ENCODE measurements at regions not wholly inside any gene's neighbourhood (a gene's known extent, or its start where the extent isn't known, plus 50 kb on each side); places are given as distances from the start of the nearest gene placed in this dataset.

DNA sequence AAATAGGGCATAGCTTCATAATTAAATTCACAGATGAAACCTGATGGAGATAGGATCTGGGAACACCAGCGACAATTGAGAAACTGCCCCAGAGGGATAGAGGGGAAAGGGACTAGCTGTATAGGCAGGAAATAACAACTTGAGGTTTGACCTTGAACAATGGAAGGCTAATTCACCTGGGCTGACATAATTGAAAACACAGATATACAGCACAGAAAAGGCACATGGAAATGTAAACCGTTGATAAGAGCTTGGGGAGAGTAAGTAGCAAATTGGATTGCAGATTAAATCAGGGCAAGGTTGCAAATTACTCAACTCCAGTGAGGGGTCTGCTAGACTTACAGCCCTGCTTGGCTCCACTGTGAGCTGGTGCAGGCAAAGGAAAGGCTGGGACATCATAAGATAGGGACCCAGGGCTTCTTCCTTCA lies 246.7 kb downstream of the DLEU7 start:
- no peak for TF ChIP-seq CTCF (IDR thresholded peaks at IDR 0.05; ENCODE audit: insufficient read depth, low read length, poor library complexity, severe bottlenecking)
- TF ChIP-seq EZH2phosphoT487 (conservative IDR thresholded peaks at IDR 0.05; ENCODE audit: low read length), result no peak

GRCh38 chr13:50598338-50598737 lies 245.2 kb downstream of the DLEU7 start:
- H3K9ac ChIP-seq (ENCODE audit: low read length), result peak overlapping the region; percentile 3; the same call in 1 of the 2 replicates
- H3K27me3 ChIP-seq (ENCODE audit: low read length), result no peaks in the 10 kb centered on the region

More for the DNA sequence above, 246.7 kb downstream of the DLEU7 start:
- H3K9me2 ChIP-seq (replicated peaks; ENCODE audit: insufficient read depth, low read length), result no peaks in the 10 kb centered on the region
- H2AFZ ChIP-seq (ENCODE audit: low read depth, low read length, severe bottlenecking), result peak overlapping the region; percentile 36
- no peaks in the 10 kb centered on the region for H3K79me2 ChIP-seq (ENCODE audit: insufficient read depth, low read length)
- H3K36me3 ChIP-seq (ENCODE audit: low read length), result no peaks in the 10 kb centered on the region
- peaks cover 28% of the 10 kb centered on the region for H3F3A ChIP-seq (ENCODE audit: insufficient read depth)
- no peak overlapping the region for H3K4me3 ChIP-seq (ENCODE audit: insufficient read depth, low read length, poor library complexity, severe bottlenecking)
- no peaks in the 10 kb centered on the region for H3K27me3 ChIP-seq (ENCODE audit: low read length)
- H4K20me1 ChIP-seq (ENCODE audit: low read depth, low read length), result no peaks in the 10 kb centered on the region
- H3K27ac ChIP-seq (ENCODE audit: low read depth, low read length), result peak overlapping the region; percentile 94
- H3K4me2 ChIP-seq (ENCODE audit: low read depth, low read length, poor library complexity, severe bottlenecking), result no peak overlapping the region
- H3K9me3 ChIP-seq (ENCODE audit: insufficient read depth, low read length), result no peaks in the 10 kb centered on the region
- H3K9ac ChIP-seq (ENCODE audit: low read length), result no peak overlapping the region

GRCh38 chr13:50599046-50599445 lies 244.4 kb downstream of the DLEU7 start:
- Histone ChIP-seq H3K9ac (ENCODE audit: low read length) (no peak overlapping the region; the same call in 1 of the 2 replicates), H3K36me3 (ENCODE audit: low read length) (no peaks in the 10 kb centered on the region), H4K20me1 (ENCODE audit: low read depth, low read length) (no peaks in the 10 kb centered on the region), H3K79me2 (ENCODE audit: insufficient read depth, low read length) (no peaks in the 10 kb centered on the region), H3K9me3 (ENCODE audit: insufficient read depth, low read length) (no peaks in the 10 kb centered on the region), H2AFZ (ENCODE audit: low read depth, low read length, severe bottlenecking) (no peak overlapping the region), H3K27ac (ENCODE audit: low read depth, low read length) (no peak overlapping the region), H3K4me2 (ENCODE audit: low read depth, low read length, poor library complexity, severe bottlenecking) (peak overlapping the region; percentile 11), H3F3A (ENCODE audit: insufficient read depth) (peaks cover 20% of the 10 kb centered on the region), H3K9me2 (replicated peaks; ENCODE audit: insufficient read depth, low read length) (no peaks in the 10 kb centered on the region), H3K4me3 (ENCODE audit: insufficient read depth, low read length, poor library complexity, severe bottlenecking) (no peak overlapping the region), H3K27me3 (ENCODE audit: low read length) (no peaks in the 10 kb centered on the region)
- TF ChIP-seq CTCF (IDR thresholded peaks at IDR 0.05; ENCODE audit: insufficient read depth, low read length, poor library complexity, severe bottlenecking), result no peak
- TF ChIP-seq EZH2phosphoT487 (conservative IDR thresholded peaks at IDR 0.05; ENCODE audit: low read length), result no peak

More at GRCh38 chr13:50598338-50598737, 245.2 kb downstream of the DLEU7 start:
- no peak for TF ChIP-seq CTCF (IDR thresholded peaks at IDR 0.05; ENCODE audit: insufficient read depth, low read length, poor library complexity, severe bottlenecking)
- no peak for TF ChIP-seq EZH2phosphoT487 (conservative IDR thresholded peaks at IDR 0.05; ENCODE audit: low read length)
- H3K9me3 ChIP-seq (ENCODE audit: insufficient read depth, low read length), result no peaks in the 10 kb centered on the region
- no peaks in the 10 kb centered on the region for H3K79me2 ChIP-seq (ENCODE audit: insufficient read depth, low read length)
- H3K4me2 ChIP-seq (ENCODE audit: low read depth, low read length, poor library complexity, severe bottlenecking), result peak overlapping the region; percentile 11
- H3K36me3 ChIP-seq (ENCODE audit: low read length), result no peaks in the 10 kb centered on the region
- peaks cover 27% of the 10 kb centered on the region for H3F3A ChIP-seq (ENCODE audit: insufficient read depth)
- H4K20me1 ChIP-seq (ENCODE audit: low read depth, low read length), result no peaks in the 10 kb centered on the region
- no peak overlapping the region for H3K4me3 ChIP-seq (ENCODE audit: insufficient read depth, low read length, poor library complexity, severe bottlenecking)
- H3K9me2 ChIP-seq (replicated peaks; ENCODE audit: insufficient read depth, low read length), result no peaks in the 10 kb centered on the region
- H2AFZ ChIP-seq (ENCODE audit: low read depth, low read length, severe bottlenecking), result peak overlapping the region; percentile 18
- H3K27ac ChIP-seq (ENCODE audit: low read depth, low read length), result peak overlapping the region; percentile 35

All from SU-DHL-6 (cell line).